ENCODE measurements at regions not wholly inside any gene's neighbourhood (a gene's known extent, or its start where the extent isn't known, plus 50 kb on each side); places are given as distances from the start of the nearest gene placed in this dataset.

- no peak overlapping the region for H3K4me3 ChIP-seq (replicated peaks; ENCODE audit: low read depth, low read length)
- TF ChIP-seq CTCF (IDR thresholded peaks at IDR 0.05; ENCODE audit: low read length, missing control alignments) = no peak
- DNase-seq (ENCODE audit: low read depth) = no peak
Measured at GRCh38 chr3:177522051-177522450, 324.8 kb upstream of the TBL1XR1 start.

- no peak for DNase-seq (ENCODE audit: low read depth)
- no peak for TF ChIP-seq CTCF (IDR thresholded peaks at IDR 0.05; ENCODE audit: low read length, missing control alignments)
- no peak overlapping the region for H3K4me3 ChIP-seq (replicated peaks; ENCODE audit: low read depth, low read length)
Measured at GRCh38 chr3:177523067-177523675, 325.9 kb upstream of the TBL1XR1 start.

GRCh38 chr3:177523872-177524438, 326.7 kb upstream of the TBL1XR1 start:
- DNase-seq (ENCODE audit: low read depth) = peak; percentile 31
- H3K4me3 ChIP-seq (replicated peaks; ENCODE audit: low read depth, low read length) = no peak overlapping the region
- no peak for TF ChIP-seq CTCF (IDR thresholded peaks at IDR 0.05; ENCODE audit: low read length, missing control alignments)

GRCh38 chr3:177524742-177525141, 327.5 kb upstream of the TBL1XR1 start:
- DNase-seq (ENCODE audit: low read depth) = no peak
- H3K4me3 ChIP-seq (replicated peaks; ENCODE audit: low read depth, low read length) = no peak overlapping the region
- no peak for TF ChIP-seq CTCF (IDR thresholded peaks at IDR 0.05; ENCODE audit: low read length, missing control alignments)

- no peak for TF ChIP-seq CTCF (IDR thresholded peaks at IDR 0.05; ENCODE audit: low read length, missing control alignments)
- H3K4me3 ChIP-seq (replicated peaks; ENCODE audit: low read depth, low read length) = no peak overlapping the region
- no peak for DNase-seq (ENCODE audit: low read depth)
Measured at GRCh38 chr3:177525414-177525813, 328.1 kb upstream of the TBL1XR1 start.

- TF ChIP-seq CTCF (IDR thresholded peaks at IDR 0.05; ENCODE audit: low read length, missing control alignments) = no peak
- H3K4me3 ChIP-seq (replicated peaks; ENCODE audit: low read depth, low read length) = no peak overlapping the region
- peak; percentile 29 for DNase-seq (ENCODE audit: low read depth)
Measured at GRCh38 chr3:177525987-177526712, 328.9 kb upstream of the TBL1XR1 start.

Measured in fibroblast of pulmonary artery (primary cell).